ENCODE measurements at regions not wholly inside any gene's neighbourhood (a gene's known extent, or its start where the extent isn't known, plus 50 kb on each side); places are given as distances from the start of the nearest gene placed in this dataset.

DNA sequence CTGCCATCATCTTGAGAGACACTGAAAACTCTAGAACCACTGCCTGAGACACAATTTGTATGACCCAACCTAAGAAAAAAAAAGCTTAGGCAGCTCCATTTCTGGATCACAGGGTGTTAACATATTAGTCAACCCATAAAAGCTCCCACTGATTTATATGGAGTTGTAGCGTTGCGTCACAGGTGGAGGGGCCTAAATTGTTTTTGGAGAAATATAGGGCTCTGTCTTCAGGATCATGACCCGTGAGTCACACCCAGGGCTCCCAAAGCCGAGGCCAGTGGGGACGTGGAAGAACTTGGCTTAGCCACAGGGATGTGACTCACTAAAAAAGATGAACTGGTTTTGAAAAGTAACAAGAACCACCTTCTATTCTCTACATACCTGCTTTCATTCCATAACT lies 116.5 kb upstream of the BMP2 start (continued):
- TF ChIP-seq RNF2 (IDR thresholded peaks at IDR 0.05; ENCODE audit: borderline replicate concordance, low read depth, low read length, missing control alignments, poor library complexity, severe bottlenecking) = no peak
- no peak for TF ChIP-seq SIRT6 (IDR thresholded peaks at IDR 0.05; ENCODE audit: low read length)
- TF ChIP-seq, protein P1, sequence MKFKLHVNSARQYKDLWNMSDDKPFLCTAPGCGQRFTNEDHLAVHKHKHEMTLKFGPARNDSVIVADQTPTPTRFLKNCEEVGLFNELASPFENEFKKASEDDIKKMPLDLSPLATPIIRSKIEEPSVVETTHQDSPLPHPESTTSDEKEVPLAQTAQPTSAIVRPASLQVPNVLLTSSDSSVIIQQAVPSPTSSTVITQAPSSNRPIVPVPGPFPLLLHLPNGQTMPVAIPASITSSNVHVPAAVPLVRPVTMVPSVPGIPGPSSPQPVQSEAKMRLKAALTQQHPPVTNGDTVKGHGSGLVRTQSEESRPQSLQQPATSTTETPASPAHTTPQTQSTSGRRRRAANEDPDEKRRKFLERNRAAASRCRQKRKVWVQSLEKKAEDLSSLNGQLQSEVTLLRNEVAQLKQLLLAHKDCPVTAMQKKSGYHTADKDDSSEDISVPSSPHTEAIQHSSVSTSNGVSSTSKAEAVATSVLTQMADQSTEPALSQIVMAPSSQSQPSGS (IDR thresholded peaks at IDR 0.05; ENCODE audit: low read length) = no peak
- no peak for TF ChIP-seq KDM4A (IDR thresholded peaks at IDR 0.05; ENCODE audit: low read depth, low read length, severe bottlenecking)
- TF ChIP-seq KDM1A (IDR thresholded peaks at IDR 0.05; ENCODE audit: borderline replicate concordance, low read length) = no peak
- no peak for TF ChIP-seq SRF (IDR thresholded peaks at IDR 0.05; ENCODE audit: low read depth, low read length)
